ENCODE measurements at regions not wholly inside any gene's neighbourhood (a gene's known extent, or its start where the extent isn't known, plus 50 kb on each side); places are given as distances from the start of the nearest gene placed in this dataset.

DNA sequence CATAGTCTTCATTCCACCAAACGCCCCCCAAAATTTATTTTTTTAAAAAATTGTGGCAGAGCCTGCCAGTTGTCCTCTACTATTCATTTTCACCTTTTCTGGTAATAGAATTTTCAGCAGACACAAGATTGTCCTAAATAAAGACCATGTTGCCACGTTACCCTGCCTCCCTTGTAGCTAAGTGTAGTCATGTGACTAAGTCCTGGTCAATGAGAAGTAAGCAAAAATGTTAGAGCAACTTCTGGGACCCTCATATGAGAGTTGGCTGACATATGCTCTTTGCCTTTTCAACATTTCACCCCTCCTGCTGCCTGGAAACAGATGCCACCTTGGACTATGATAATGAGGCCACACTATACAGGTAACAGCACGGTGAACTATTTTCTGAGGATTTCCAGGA, 203.1 kb downstream of the PIK3R1 start:
- CTCF ChIA-PET = no interaction called here
- H3K9ac ChIP-seq (ENCODE audit: low read length) = no peak overlapping the region
- no CpG with 5 or more reads among the region's 3 CpGs for WGBS (ENCODE audit: insufficient coverage)

DNA sequence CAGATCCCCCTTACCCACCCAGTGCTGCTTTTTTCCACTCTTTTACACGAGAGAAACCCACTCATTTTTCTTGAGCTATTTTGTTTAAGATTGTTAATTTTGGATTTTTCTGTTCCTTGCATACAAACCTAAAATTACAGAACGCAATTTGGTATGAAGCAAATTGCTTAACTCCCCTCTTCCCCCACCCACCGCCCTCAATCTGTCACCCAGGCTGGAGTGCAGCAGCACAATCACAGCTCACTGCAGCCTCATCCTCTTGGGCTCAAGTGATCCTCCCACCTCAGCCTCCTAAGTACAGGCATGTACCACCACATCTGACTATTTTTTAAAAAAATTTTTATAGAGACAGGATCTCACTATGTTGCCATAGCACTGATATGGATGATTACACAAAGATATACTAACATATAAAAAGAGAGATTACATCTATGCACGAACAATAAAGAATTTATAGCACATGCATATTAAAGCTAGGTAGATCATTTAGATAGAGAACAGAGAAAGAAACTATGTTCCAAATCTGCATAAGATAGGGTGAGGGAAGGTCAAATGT, 203.6 kb downstream of the PIK3R1 start:
- Histone ChIP-seq H2AFZ (ENCODE audit: insufficient read depth, low read depth, low read length, poor library complexity, severe bottlenecking) (no peak overlapping the region), H3K4me3 (ENCODE audit: control extremely low read depth in 1 of 5, extremely low read depth in 1 of 5, insufficient read depth in 1 of 5, low read depth in 2 of 5, low read length in 4 of 5) (no peak overlapping the region), H3K9me3 (ENCODE audit: control extremely low read depth in 1 of 3, control insufficient read depth in 2 of 3, insufficient read depth in 1 of 3, low read length in 2 of 3) (no peaks in the 10 kb centered on the region), H3K79me2 (ENCODE audit: control insufficient read depth, insufficient read depth, low read length) (no peaks in the 10 kb centered on the region), H3K9ac (ENCODE audit: low read length) (no peak overlapping the region), H3K36me3 (replicated peaks in 1 of 2; ENCODE audit: control extremely low read depth in 1 of 2, control insufficient read depth in 1 of 2, extremely low read depth in 1 of 2, insufficient read depth in 2 of 2, low read length in 1 of 2) (no peaks in the 10 kb centered on the region), H3K4me2 (replicated peaks; ENCODE audit: low read depth, low read length, poor library complexity, severe bottlenecking) (no peak overlapping the region), H3K4me1 (ENCODE audit: control insufficient read depth in 2 of 2, insufficient read depth in 2 of 2, low read length in 2 of 2) (peaks cover 4 to 6% of the 10 kb centered on the region in 2 donors), H3K27me3 (replicated peaks in 1 of 4; ENCODE audit: control extremely low read depth in 1 of 4, control insufficient read depth in 3 of 4, insufficient read depth in 4 of 4, low read length in 3 of 4) (peaks cover 0 to 3% (median 0%) of the 10 kb centered on the region in 4 experiments), H3K27ac (ENCODE audit: low read length in 2 of 2) (no peak overlapping the region), H4K20me1 (ENCODE audit: control insufficient read depth, insufficient read depth, low read length, poor library complexity, severe bottlenecking) (no peaks in the 10 kb centered on the region)
- TF ChIP-seq, protein P1, sequence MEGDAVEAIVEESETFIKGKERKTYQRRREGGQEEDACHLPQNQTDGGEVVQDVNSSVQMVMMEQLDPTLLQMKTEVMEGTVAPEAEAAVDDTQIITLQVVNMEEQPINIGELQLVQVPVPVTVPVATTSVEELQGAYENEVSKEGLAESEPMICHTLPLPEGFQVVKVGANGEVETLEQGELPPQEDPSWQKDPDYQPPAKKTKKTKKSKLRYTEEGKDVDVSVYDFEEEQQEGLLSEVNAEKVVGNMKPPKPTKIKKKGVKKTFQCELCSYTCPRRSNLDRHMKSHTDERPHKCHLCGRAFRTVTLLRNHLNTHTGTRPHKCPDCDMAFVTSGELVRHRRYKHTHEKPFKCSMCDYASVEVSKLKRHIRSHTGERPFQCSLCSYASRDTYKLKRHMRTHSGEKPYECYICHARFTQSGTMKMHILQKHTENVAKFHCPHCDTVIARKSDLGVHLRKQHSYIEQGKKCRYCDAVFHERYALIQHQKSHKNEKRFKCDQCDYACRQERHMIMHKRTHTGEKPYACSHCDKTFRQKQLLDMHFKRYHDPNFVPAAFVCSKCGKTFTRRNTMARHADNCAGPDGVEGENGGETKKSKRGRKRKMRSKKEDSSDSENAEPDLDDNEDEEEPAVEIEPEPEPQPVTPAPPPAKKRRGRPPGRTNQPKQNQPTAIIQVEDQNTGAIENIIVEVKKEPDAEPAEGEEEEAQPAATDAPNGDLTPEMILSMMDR (IDR thresholded peaks at IDR 0.05) = no peak
- no peak for TF ChIP-seq EZH2 (IDR thresholded peaks at IDR 0.05; ENCODE audit: borderline replicate concordance, insufficient read depth, low read depth, low read length, poor library complexity, severe bottlenecking)
- 100% methylated on average over 2 of the region's 4 CpGs for WGBS (ENCODE audit: insufficient coverage)
- ChIA-PET CTCF (interaction anchor here (0.6 to 0.9 kb wide), 2 partner anchors 131 to 1212 kb away, joined by 3 to 4 read pairs; no protein-coding TSS in a partner anchor), POLR2A (no interaction called here)
- intact Hi-C loops (cut with micrococcal nuclease) = no loop called here
- H3K27ac Mint-ChIP-seq = no peak overlapping the region
- ATAC-seq (ENCODE audit: low read depth) (no peak), DNase-seq (no peak)
- H3K4me3 Mint-ChIP-seq = no peak overlapping the region
- H3K27me3 Mint-ChIP-seq = no peaks in the 10 kb centered on the region
- H3K9me3 Mint-ChIP-seq (ENCODE audit: insufficient read depth) = no peaks in the 10 kb centered on the region
- H3K4me1 Mint-ChIP-seq = peaks cover 8% of the 10 kb centered on the region

More for the DNA sequence above, 203.1 kb downstream of the PIK3R1 start:
- H3K4me3 ChIP-seq (ENCODE audit: control extremely low read depth in 1 of 5, extremely low read depth in 1 of 5, insufficient read depth in 1 of 5, low read depth in 2 of 5, low read length in 4 of 5) = no peak overlapping the region
- no peak overlapping the region for H3K4me3 Mint-ChIP-seq
- H4K20me1 ChIP-seq (ENCODE audit: control insufficient read depth, insufficient read depth, low read length, poor library complexity, severe bottlenecking) = no peaks in the 10 kb centered on the region
- H3K4me1 Mint-ChIP-seq = peaks cover 8% of the 10 kb centered on the region
- H3K9me3 Mint-ChIP-seq (ENCODE audit: insufficient read depth) = no peaks in the 10 kb centered on the region
- H3K27ac ChIP-seq (ENCODE audit: low read length in 2 of 2) = no peak overlapping the region
- no peaks in the 10 kb centered on the region for H3K9me3 ChIP-seq (ENCODE audit: control extremely low read depth in 1 of 3, control insufficient read depth in 2 of 3, insufficient read depth in 1 of 3, low read length in 2 of 3)
- H3K27me3 Mint-ChIP-seq = no peaks in the 10 kb centered on the region
- intact Hi-C loops (cut with micrococcal nuclease) = no loop called here
- no peaks in the 10 kb centered on the region for H3K36me3 ChIP-seq (replicated peaks in 1 of 2; ENCODE audit: control extremely low read depth in 1 of 2, control insufficient read depth in 1 of 2, extremely low read depth in 1 of 2, insufficient read depth in 2 of 2, low read length in 1 of 2)
- H3K4me2 ChIP-seq (replicated peaks; ENCODE audit: low read depth, low read length, poor library complexity, severe bottlenecking) = no peak overlapping the region
- peaks cover 0 to 3% (median 0%) of the 10 kb centered on the region in 4 experiments for H3K27me3 ChIP-seq (replicated peaks in 1 of 4; ENCODE audit: control extremely low read depth in 1 of 4, control insufficient read depth in 3 of 4, insufficient read depth in 4 of 4, low read length in 3 of 4)
- no peaks in the 10 kb centered on the region for H3K79me2 ChIP-seq (ENCODE audit: control insufficient read depth, insufficient read depth, low read length)
- no peak for ATAC-seq (ENCODE audit: low read depth)
- H3K4me1 ChIP-seq (ENCODE audit: control insufficient read depth in 2 of 2, insufficient read depth in 2 of 2, low read length in 2 of 2) = peaks cover 4 to 6% of the 10 kb centered on the region in 2 donors
- H2AFZ ChIP-seq (ENCODE audit: insufficient read depth, low read depth, low read length, poor library complexity, severe bottlenecking) = no peak overlapping the region
- TF ChIP-seq EZH2 (IDR thresholded peaks at IDR 0.05; ENCODE audit: borderline replicate concordance, insufficient read depth, low read depth, low read length, poor library complexity, severe bottlenecking) = no peak
- TF ChIP-seq, protein P1 (IDR thresholded peaks at IDR 0.05) = no peak
- POLR2A ChIA-PET = no interaction called here
- DNase-seq = no peak
- H3K27ac Mint-ChIP-seq = no peak overlapping the region
